WTC11 (cell line): ENCODE measurements at regions not wholly inside any gene's neighbourhood (a gene's known extent, or its start where the extent isn't known, plus 50 kb on each side); places are given as distances from the start of the nearest gene placed in this dataset.
"Not testable (repeated sequence)": the region's sequence is repeated elsewhere in the genome, so short reads cannot be mapped to it uniquely, and the experiment has no call there.

Experiments used
- ATAC-seq: fragments of 200-7000 bp; cut with Tn5 transposase; 2 replicates; pipeline ENCODE4 v1.10.0; 2021; ENCODE audit warnings: mild to moderate bottlenecking, moderate library complexity
- CTCF ChIA-PET: fragments of 300-600 bp; sonication (Branson Sonifier 250); formaldehyde crosslinking; loops from one replicate; lab custom pipeline; 2021; ENCODE audit warnings: antibody characterized with exemption; lab: Charles Lee
- POLR2A ChIA-PET: fragments of 350-600 bp; sonication (Branson Sonifier 250); formaldehyde crosslinking; loops from one replicate; lab custom pipeline; 2021; ENCODE audit warnings: antibody characterized with exemption; lab: Charles Lee
- DNase-seq: peaks from one replicate; pipeline ENCODE4 v3.0.0; 2021; ENCODE audit warnings: low spot score
- H3K27ac Mint-ChIP-seq: 2 replicates; pipeline ENCODE4 v1.8.0; 2021; ENCODE audit warnings: mixed read lengths
- H3K27me3 Mint-ChIP-seq: 2 replicates; pipeline ENCODE4 v1.8.0; 2021; ENCODE audit warnings: low read depth, mild to moderate bottlenecking, moderate library complexity, mixed read lengths
- H3K36me3 Mint-ChIP-seq: 2 replicates; pipeline ENCODE4 v1.8.0; 2021; ENCODE audit warnings: mixed read lengths
- H3K4me1 Mint-ChIP-seq: 2 replicates; pipeline ENCODE4 v1.8.0; 2022; ENCODE audit warnings: mixed read lengths
- H3K4me3 Mint-ChIP-seq: 2 replicates; pipeline ENCODE4 v1.8.0; 2021; ENCODE audit warnings: mild to moderate bottlenecking, moderate library complexity, mixed read lengths
- H3K9me3 Mint-ChIP-seq: 2 replicates; pipeline ENCODE4 v1.8.0; 2021; ENCODE audit warnings: mixed read lengths
- AR ChIP-seq: fragments of 250-450 bp; sonication (Bioruptor Pico); IDR thresholded peaks from 2 replicates; pipeline ENCODE4 v1.9.0; 2021; ENCODE audit warnings: mild to moderate bottlenecking
- CDX4 ChIP-seq: fragments of 250-450 bp; sonication (Bioruptor Pico); IDR thresholded peaks from 2 replicates; pipeline ENCODE4 v1.9.0; 2021; ENCODE audit warnings: moderate library complexity, mild to moderate bottlenecking, inconsistent platforms, borderline replicate concordance
- CREM ChIP-seq: sonication (generic); formaldehyde crosslinking; IDR thresholded peaks from 2 replicates; pipeline ENCODE4 v1.8.1; 2022; ENCODE audit warnings: mild to moderate bottlenecking, missing genetic modification reagents, moderate library complexity
- E2F1 ChIP-seq: sonication (generic); formaldehyde crosslinking; IDR thresholded peaks from 2 replicates; pipeline ENCODE4 v1.8.0; 2022; ENCODE audit warnings: mild to moderate bottlenecking, missing genetic modification reagents
- ELF4 ChIP-seq: sonication (generic); formaldehyde crosslinking; IDR thresholded peaks from 2 replicates; pipeline ENCODE4 v1.8.1; 2022; ENCODE audit warnings: low read depth, mild to moderate bottlenecking, moderate library complexity, missing genetic modification reagents
- GTF2I ChIP-seq: fragments of 250-450 bp; sonication (Bioruptor Pico); conservative IDR thresholded peaks from 2 replicates; pipeline ENCODE4 v1.4.0; 2021; ENCODE audit warnings: mild to moderate bottlenecking
- MLX ChIP-seq: sonication (generic); formaldehyde crosslinking; IDR thresholded peaks from 2 replicates; pipeline ENCODE4 v1.8.1; 2023; ENCODE audit warnings: mild to moderate bottlenecking, missing genetic modification reagents, moderate library complexity
- MXD4 ChIP-seq: fragments of 250-450 bp; sonication (Bioruptor Pico); IDR thresholded peaks from 2 replicates; pipeline ENCODE4 v1.8.0; 2021; ENCODE audit warnings: mild to moderate bottlenecking, moderate library complexity, borderline replicate concordance
- MYBL2 ChIP-seq: sonication (generic); formaldehyde crosslinking; IDR thresholded peaks from 2 replicates; pipeline ENCODE4 v1.8.1; 2023; ENCODE audit warnings: mild to moderate bottlenecking, moderate library complexity, missing genetic modification reagents
- NFATC4 ChIP-seq: fragments of 250-450 bp; sonication (Bioruptor Pico); IDR thresholded peaks from 2 replicates; pipeline ENCODE4 v1.9.0; 2021; ENCODE audit warnings: mild to moderate bottlenecking
- PRDM15 ChIP-seq: sonication (generic); formaldehyde crosslinking; IDR thresholded peaks from 2 replicates; pipeline ENCODE4 v1.8.0; 2022; ENCODE audit warnings: missing genetic modification reagents
- SOX15 ChIP-seq: fragments of 250-450 bp; sonication (Bioruptor Pico); IDR thresholded peaks from 2 replicates; pipeline ENCODE4 v1.9.0; 2021; ENCODE audit warnings: mild to moderate bottlenecking
- TEAD1 ChIP-seq: sonication (generic); formaldehyde crosslinking; IDR thresholded peaks from 2 replicates; pipeline ENCODE4 v1.8.0; 2022; ENCODE audit warnings: mild to moderate bottlenecking, missing genetic modification reagents
- ZNF263 ChIP-seq: sonication (generic); formaldehyde crosslinking; IDR thresholded peaks from 2 replicates; pipeline ENCODE4 v1.8.1; 2022; ENCODE audit warnings: low read depth, mild to moderate bottlenecking, moderate library complexity, missing genetic modification reagents
- ZNF317 ChIP-seq: sonication (generic); formaldehyde crosslinking; IDR thresholded peaks from 2 replicates; pipeline ENCODE4 v1.8.1; 2023; ENCODE audit warnings: low read depth, mild to moderate bottlenecking, moderate library complexity, missing genetic modification reagents, borderline replicate concordance
- ZNF396 ChIP-seq: fragments of 250-450 bp; sonication (Bioruptor Pico); IDR thresholded peaks from 2 replicates; pipeline ENCODE4 v1.8.0; 2021; ENCODE audit warnings: mild to moderate bottlenecking, moderate library complexity, borderline replicate concordance

- TF ChIP-seq GTF2I (CRISPR knock-in tag) (no peak), NFATC4 (CRISPR knock-in tag) (no peak), MYBL2 (CRISPR knock-in tag) (no peak), CREM (CRISPR knock-in tag) (no peak), MLX (CRISPR knock-in tag) (no peak), SOX15 (CRISPR knock-in tag) (no peak), ZNF317 (CRISPR knock-in tag) (no peak), CDX4 (CRISPR knock-in tag) (no peak), MXD4 (CRISPR knock-in tag) (no peak), AR (CRISPR knock-in tag) (no peak), ZNF263 (CRISPR knock-in tag) (no peak)
- H3K4me3 Mint-ChIP-seq = no peak overlapping the region
- ATAC-seq = no peak
Measured at GRCh38 chr7:120005720-120006119, 267.3 kb upstream of the KCND2 start.

GRCh38 chr7:120014301-120014700 lies 258.7 kb upstream of the KCND2 start:
- peak; percentile 69 for ATAC-seq
- POLR2A ChIA-PET, H3K27me3 Mint-ChIP-seq, H3K4me3 Mint-ChIP-seq, H3K4me1 Mint-ChIP-seq, DNase-seq, H3K9me3 Mint-ChIP-seq, CTCF ChIA-PET, H3K36me3 Mint-ChIP-seq: not testable (repeated sequence)
- peak overlapping the region; percentile 81 for H3K27ac Mint-ChIP-seq
- TF ChIP-seq TEAD1 = 0 out of 2 replicates have a peak, but pooled peaks have one; percentile 18

More at GRCh38 chr7:120005720-120006119, 267.3 kb upstream of the KCND2 start:
- Mint-ChIP-seq H3K27ac (no peak overlapping the region), H3K27me3 (no peaks in the 10 kb centered on the region), H3K9me3 (peaks cover 9% of the 10 kb centered on the region), H3K36me3 (no peaks in the 10 kb centered on the region), H3K4me1 (no peaks in the 10 kb centered on the region)
- POLR2A ChIA-PET = no interaction called here
- DNase-seq = no peak
- CTCF ChIA-PET = no interaction called here

GRCh38 chr7:120014925-120015465 lies 258.0 kb upstream of the KCND2 start:
- Mint-ChIP-seq H3K4me1 (peaks cover 6% of the 10 kb centered on the region), H3K27ac (peak overlapping the region; percentile 81), H3K4me3 (no peak overlapping the region), H3K36me3 (no peaks in the 10 kb centered on the region), H3K9me3 (peaks cover 8% of the 10 kb centered on the region), H3K27me3 (no peaks in the 10 kb centered on the region)
- CTCF ChIA-PET = no interaction called here
- POLR2A ChIA-PET = no interaction called here
- TF ChIP-seq CDX4 (CRISPR knock-in tag) (no peak), GTF2I (CRISPR knock-in tag) (no peak), ELF4 (CRISPR knock-in tag) (no peak), ZNF396 (CRISPR knock-in tag) (no peak), PRDM15 (no peak), E2F1 (no peak)
- ATAC-seq = peak; percentile 79
- no peak for DNase-seq
